ENCODE measurements at regions not wholly inside any gene's neighbourhood (a gene's known extent, or its start where the extent isn't known, plus 50 kb on each side); places are given as distances from the start of the nearest gene placed in this dataset.

GRCh38 chr2:102978091-102978490 lies 216.3 kb downstream of the TMEM182 start:
- no TSS peak for BruUV-seq (replicated peaks)
- Histone ChIP-seq H2BK15ac (ENCODE audit: low read depth, low read length) (no peak overlapping the region), H3K9me3 (ENCODE audit: control insufficient read depth, insufficient read depth, low read length) (peaks cover 1% of the 10 kb centered on the region; the same call in 1 of the 2 replicates), H3K9ac (ENCODE audit: low read depth, low read length) (no peak overlapping the region), H3K14ac (replicated peaks; ENCODE audit: low read depth, low read length) (no peak overlapping the region), H2BK5ac (ENCODE audit: low read depth, low read length, poor library complexity, severe bottlenecking) (no peak overlapping the region), H3K79me1 (ENCODE audit: low read depth in 1 of 2, low read length in 2 of 2) (no peaks in the 10 kb centered on the region), H4K8ac (ENCODE audit: low read depth in 2 of 2, low read length in 2 of 2) (no peak overlapping the region), H3K4me2 (ENCODE audit: low read depth, low read length) (no peak overlapping the region), H2BK20ac (ENCODE audit: low read depth, low read length) (no peak overlapping the region), H4K5ac (ENCODE audit: low read depth, low read length) (no peak overlapping the region), H2AK9ac (replicated peaks; ENCODE audit: low read depth, low read length, poor library complexity) (no peak overlapping the region), H4K20me1 (ENCODE audit: insufficient read depth, low read length) (no peaks in the 10 kb centered on the region), H3K56ac (ENCODE audit: extremely low read depth, insufficient read depth, low read length) (no peak overlapping the region), H3K4me1 (ENCODE audit: control insufficient read depth, insufficient read depth, low read length) (no peaks in the 10 kb centered on the region), H3K4me3 (ENCODE audit: insufficient read depth, low read depth, low read length) (no peak overlapping the region), H2AFZ (replicated peaks; ENCODE audit: low read length, poor library complexity) (no peak overlapping the region), H3K27ac (ENCODE audit: insufficient read depth, low read length) (no peak overlapping the region), H3K27me3 (ENCODE audit: control insufficient read depth, insufficient read depth, low read length) (no peaks in the 10 kb centered on the region), H3K23ac (ENCODE audit: low read depth, low read length) (no peak overlapping the region), H2AK5ac (ENCODE audit: low read depth, low read length) (no peak overlapping the region), H3K18ac (ENCODE audit: low read depth, low read length) (no peak overlapping the region), H3K36me3 (ENCODE audit: control insufficient read depth, insufficient read depth, low read length) (no peaks in the 10 kb centered on the region), H3K4ac (ENCODE audit: low read depth, low read length) (no peak overlapping the region), H2BK120ac (ENCODE audit: low read depth, low read length) (no peak overlapping the region), H4K91ac (ENCODE audit: insufficient read depth, low read depth, low read length) (no peak overlapping the region), H3K9me1 (ENCODE audit: insufficient read depth, low read length) (no peaks in the 10 kb centered on the region)
- CTCF ChIA-PET = no interaction called here
- in situ Hi-C loops (cut with MboI; ENCODE audit: low sequenced_read_pairs) = no loop called here
- POLR2A ChIA-PET (ENCODE audit: unreplicated experiment) = no interaction called here
- whole genome bisulfite sequencing, 2 experiments (ENCODE audit: extremely low coverage in 2 of 2, insufficient read length in 1 of 2) = no CpG with 5 or more reads among the region's 3 CpGs
- ATAC-seq (ENCODE audit: low read depth) = no peak
- TF ChIP-seq USF2 (IDR thresholded peaks at IDR 0.05; ENCODE audit: low read depth, low read length) (no peak), ELK1 (IDR thresholded peaks at IDR 0.05; ENCODE audit: borderline replicate concordance, low read depth, low read length) (no peak), POLR2A (IDR thresholded peaks at IDR 0.05; ENCODE audit: low read depth, low read length) (no peak), RFX5 (IDR thresholded peaks at IDR 0.05; ENCODE audit: low read depth, low read length) (no peak), RCOR1 (IDR thresholded peaks at IDR 0.05; ENCODE audit: insufficient replicate concordance, low read length) (no peak)
- intact Hi-C loops (cut with micrococcal nuclease) = no loop called here
- DNase-seq = no peak
- dilution Hi-C loops (cut with HindIII; ENCODE audit: low sequenced_read_pairs, unreplicated experiment) = no loop called here
